AG04449 (cell line): ENCODE measurements at regions not wholly inside any gene's neighbourhood (a gene's known extent, or its start where the extent isn't known, plus 50 kb on each side); places are given as distances from the start of the nearest gene placed in this dataset.
A peak's percentile ranks its signal among the peaks of the same experiment; 100 is the strongest.
"Not testable (repeated sequence)": the region's sequence is repeated elsewhere in the genome, so short reads cannot be mapped to it uniquely, and the experiment has no call there.

Experiments used
- CTCF ChIA-PET: fragments of 350-600 bp; formaldehyde crosslinking; extraction: SDS; loops from one replicate; lab custom pipeline; 2021; ENCODE audit warnings: antibody characterized with exemption; lab: Yijun Ruan, JAX
- POLR2A ChIA-PET: fragments of 400-600, 350-600 bp; formaldehyde crosslinking; extraction: SDS; loops from one replicate; lab custom pipeline; 2020; ENCODE audit warnings: antibody characterized with exemption, inconsistent platforms; lab: Yijun Ruan, JAX
- DNase-seq: peaks from one replicate; pipeline ENCODE4 v3.0.0-alpha.2; 2010; ENCODE audit warnings: low read depth, low spot score
- H3K4me3 ChIP-seq: 2 replicates; pipeline ENCODE4 v1.5.1; 2011; ENCODE audit warnings: low read depth, mild to moderate bottlenecking, control low read depth, low read length
- TF ChIP-seq, protein P1 (sequence below): IDR thresholded peaks from one replicate; pipeline ENCODE4 v1.5.1; 2011; ENCODE audit warnings: mild to moderate bottlenecking, moderate library complexity, low read length, control low read depth, inconsistent platforms; ENCODE audit not compliant: insufficient read depth; ENCODE audit errors: missing control alignments

- POLR2A ChIA-PET: no interaction called here
- TF ChIP-seq, protein P1, sequence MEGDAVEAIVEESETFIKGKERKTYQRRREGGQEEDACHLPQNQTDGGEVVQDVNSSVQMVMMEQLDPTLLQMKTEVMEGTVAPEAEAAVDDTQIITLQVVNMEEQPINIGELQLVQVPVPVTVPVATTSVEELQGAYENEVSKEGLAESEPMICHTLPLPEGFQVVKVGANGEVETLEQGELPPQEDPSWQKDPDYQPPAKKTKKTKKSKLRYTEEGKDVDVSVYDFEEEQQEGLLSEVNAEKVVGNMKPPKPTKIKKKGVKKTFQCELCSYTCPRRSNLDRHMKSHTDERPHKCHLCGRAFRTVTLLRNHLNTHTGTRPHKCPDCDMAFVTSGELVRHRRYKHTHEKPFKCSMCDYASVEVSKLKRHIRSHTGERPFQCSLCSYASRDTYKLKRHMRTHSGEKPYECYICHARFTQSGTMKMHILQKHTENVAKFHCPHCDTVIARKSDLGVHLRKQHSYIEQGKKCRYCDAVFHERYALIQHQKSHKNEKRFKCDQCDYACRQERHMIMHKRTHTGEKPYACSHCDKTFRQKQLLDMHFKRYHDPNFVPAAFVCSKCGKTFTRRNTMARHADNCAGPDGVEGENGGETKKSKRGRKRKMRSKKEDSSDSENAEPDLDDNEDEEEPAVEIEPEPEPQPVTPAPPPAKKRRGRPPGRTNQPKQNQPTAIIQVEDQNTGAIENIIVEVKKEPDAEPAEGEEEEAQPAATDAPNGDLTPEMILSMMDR: no peak
- no peak for DNase-seq
- no peak overlapping the region for H3K4me3 ChIP-seq
- CTCF ChIA-PET: no interaction called here
Measured at GRCh38 chr14:82689948-82690347, 1156.3 kb upstream of the SEL1L start.

DNA sequence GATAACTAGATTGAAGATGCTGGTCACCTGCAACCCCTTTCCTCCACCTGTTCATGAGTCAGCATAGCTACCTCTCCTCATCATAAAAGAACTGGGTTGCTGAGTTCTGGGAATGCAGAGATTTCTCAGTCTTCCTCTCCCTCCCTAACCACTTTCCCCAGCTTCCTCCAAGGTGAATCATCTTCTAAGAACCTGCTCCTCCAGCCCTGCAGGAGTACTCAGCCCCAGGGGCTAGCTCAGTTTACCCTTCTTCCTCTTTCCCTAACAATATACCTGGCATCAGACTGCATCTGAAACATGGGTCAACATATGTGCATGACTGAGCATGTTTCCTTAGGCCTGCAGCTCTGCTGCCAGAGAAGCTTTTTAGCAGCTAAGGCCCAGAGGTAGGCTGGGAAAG, 1157.5 kb upstream of the SEL1L start:
- POLR2A ChIA-PET, DNase-seq, H3K4me3 ChIP-seq, CTCF ChIA-PET: not testable (repeated sequence)

GRCh38 chr14:82694820-82695219, 1161.2 kb upstream of the SEL1L start:
- DNase-seq: no peak
- TF ChIP-seq, protein P1: no peak
- no peak overlapping the region for H3K4me3 ChIP-seq
- ChIA-PET CTCF (no interaction called here), POLR2A (no interaction called here)

- ChIA-PET POLR2A (no interaction called here), CTCF (no interaction called here)
- DNase-seq: no peak
- TF ChIP-seq, protein P1: no peak
- H3K4me3 ChIP-seq: no peak overlapping the region
Measured at GRCh38 chr14:82704218-82704617, 1170.6 kb upstream of the SEL1L start.

- ChIA-PET POLR2A (no interaction called here), CTCF (no interaction called here)
- no peak for DNase-seq
Measured at GRCh38 chr14:82710267-82710841, 1176.7 kb upstream of the SEL1L start.

GRCh38 chr14:82719617-82720016, 1186.0 kb upstream of the SEL1L start:
- DNase-seq: no peak
- H3K4me3 ChIP-seq: no peak overlapping the region
- TF ChIP-seq, protein P1: no peak
- ChIA-PET CTCF (no interaction called here), POLR2A (no interaction called here)

More at GRCh38 chr14:82710267-82710841, 1176.7 kb upstream of the SEL1L start:
- no peak overlapping the region for H3K4me3 ChIP-seq
- TF ChIP-seq, protein P1: peak; percentile 52

DNA sequence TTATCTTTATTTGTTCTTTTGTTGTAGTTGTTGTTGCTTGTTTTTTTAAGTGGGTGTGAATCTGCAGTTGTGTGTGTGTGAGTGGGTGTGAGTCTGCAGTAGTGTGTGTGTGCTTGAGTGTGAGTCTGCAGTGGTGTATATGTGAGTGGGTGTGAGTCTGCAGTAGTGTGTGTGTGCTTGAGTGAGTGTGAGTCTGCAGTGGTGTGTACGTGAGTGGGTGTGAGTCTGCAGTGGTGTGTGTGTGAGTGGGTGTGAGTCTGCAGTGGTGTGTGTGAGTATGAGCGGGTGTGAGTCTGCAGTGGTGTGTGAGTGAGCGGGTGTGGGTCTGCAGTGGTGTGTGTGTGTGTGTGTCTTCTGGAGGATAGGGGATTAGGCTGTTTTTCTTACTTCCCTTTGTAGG, 1186.8 kb upstream of the SEL1L start:
- ChIA-PET CTCF (no interaction called here), POLR2A (no interaction called here)
- DNase-seq: no peak
- H3K4me3 ChIP-seq: no peak overlapping the region
- TF ChIP-seq, protein P1: no peak
